Activated T-cell treated with anti-CD3 and anti-CD28 coated beads, Interleukin-2, amount 50 U/mL, for 72 hours (primary cell): ENCODE measurements at regions not wholly inside any gene's neighbourhood (a gene's known extent, or its start where the extent isn't known, plus 50 kb on each side); places are given as distances from the start of the nearest gene placed in this dataset.

ENCODE experiments used
- ATAC-seq, 2 donors: fragments of 150-1000 bp; cut with Tn5 transposase; replicated peaks in 1 of 2; 2 replicates each; pipeline ENCODE4 v1.10.0; 2021; ENCODE audit warnings: moderate library complexity in 2 of 2, mild to moderate bottlenecking in 1 of 2
- DNase-seq, 2 donors: peaks; one replicate each; pipeline ENCODE4 v3.0.0; 2021 to 2022; ENCODE audit warnings: mixed read lengths in 1 of 2
- H3K27ac Mint-ChIP-seq: one replicate; pipeline ENCODE4 v1.8.0; 2022; ENCODE audit warnings: mild to moderate bottlenecking, moderate library complexity, mixed read lengths
- H3K27me3 Mint-ChIP-seq: one replicate; pipeline ENCODE4 v1.8.0; 2022; ENCODE audit warnings: low read depth, mixed read lengths
- H3K36me3 Mint-ChIP-seq, 2 donors: one replicate each; pipeline ENCODE4 v1.8.0; 2022; ENCODE audit warnings: mixed read lengths in 2 of 2, mild to moderate bottlenecking in 1 of 2; ENCODE audit not compliant: insufficient read depth in 2 of 2
- H3K4me1 Mint-ChIP-seq: one replicate; pipeline ENCODE4 v1.8.0; 2022; ENCODE audit warnings: low read depth, mixed read lengths
- H3K4me3 Mint-ChIP-seq, 2 donors: one replicate each; pipeline ENCODE4 v1.8.0; 2022; ENCODE audit warnings: mild to moderate bottlenecking in 2 of 2, mixed read lengths in 2 of 2, moderate library complexity in 2 of 2
- H3K9me3 Mint-ChIP-seq, 2 donors: one replicate each; pipeline ENCODE4 v1.8.0; 2022; ENCODE audit warnings: mixed read lengths in 2 of 2

GRCh38 chr9:118595719-118596305 lies 773.4 kb downstream of the BRINP1 start:
- Mint-ChIP-seq H3K9me3 (peaks cover 0 to 2% of the 10 kb centered on the region in 2 donors), H3K36me3 (no peaks in the 10 kb centered on the region), H3K27ac (no peak overlapping the region), H3K4me3 (no peak overlapping the region), H3K27me3 (no peaks in the 10 kb centered on the region), H3K4me1 (no peaks in the 10 kb centered on the region)
- no peak for DNase-seq
- ATAC-seq = no peak

GRCh38 chr9:118596374-118597015 lies 772.7 kb downstream of the BRINP1 start:
- H3K4me3 Mint-ChIP-seq = no peak overlapping the region
- H3K4me1 Mint-ChIP-seq = no peaks in the 10 kb centered on the region
- DNase-seq (no peak), ATAC-seq (no peak)
- H3K36me3 Mint-ChIP-seq = no peaks in the 10 kb centered on the region
- H3K27ac Mint-ChIP-seq = no peak overlapping the region
- H3K27me3 Mint-ChIP-seq = no peaks in the 10 kb centered on the region
- peaks cover 0 to 2% of the 10 kb centered on the region in 2 donors for H3K9me3 Mint-ChIP-seq

GRCh38 chr9:118606668-118607067 lies 762.6 kb downstream of the BRINP1 start:
- peaks cover 3 to 5% of the 10 kb centered on the region in 2 donors for H3K9me3 Mint-ChIP-seq
- no peaks in the 10 kb centered on the region for H3K27me3 Mint-ChIP-seq
- H3K4me3 Mint-ChIP-seq = no peak overlapping the region
- no peak overlapping the region for H3K27ac Mint-ChIP-seq
- no peak for DNase-seq
- ATAC-seq = no peak
- no peaks in the 10 kb centered on the region for H3K4me1 Mint-ChIP-seq
- H3K36me3 Mint-ChIP-seq = no peaks in the 10 kb centered on the region

GRCh38 chr9:118609355-118610044 lies 759.7 kb downstream of the BRINP1 start:
- Mint-ChIP-seq H3K36me3 (peaks cover 0 to 2% of the 10 kb centered on the region in 2 donors), H3K4me3 (no peak overlapping the region), H3K4me1 (no peaks in the 10 kb centered on the region), H3K27ac (no peak overlapping the region), H3K9me3 (peaks cover 3 to 8% of the 10 kb centered on the region in 2 donors), H3K27me3 (no peaks in the 10 kb centered on the region)
- no peak for ATAC-seq
- no peak for DNase-seq

GRCh38 chr9:118612201-118612600 lies 757.0 kb downstream of the BRINP1 start:
- Mint-ChIP-seq H3K4me1 (no peaks in the 10 kb centered on the region), H3K36me3 (peaks cover 0 to 2% of the 10 kb centered on the region in 2 donors), H3K27ac (no peak overlapping the region)

GRCh38 chr9:118613996-118614395 lies 755.2 kb downstream of the BRINP1 start:
- ATAC-seq (no peak), DNase-seq (no peak)
- no peak overlapping the region for H3K4me3 Mint-ChIP-seq
- H3K36me3 Mint-ChIP-seq = peaks cover 0 to 2% of the 10 kb centered on the region in 2 donors
- peaks cover 5 to 14% of the 10 kb centered on the region in 2 donors for H3K9me3 Mint-ChIP-seq
- H3K27ac Mint-ChIP-seq = no peak overlapping the region
- no peaks in the 10 kb centered on the region for H3K4me1 Mint-ChIP-seq
- no peaks in the 10 kb centered on the region for H3K27me3 Mint-ChIP-seq

More at GRCh38 chr9:118612201-118612600, 757.0 kb downstream of the BRINP1 start:
- Mint-ChIP-seq H3K27me3 (no peaks in the 10 kb centered on the region), H3K4me3 (no peak overlapping the region), H3K9me3 (peaks cover 5 to 12% of the 10 kb centered on the region in 2 donors)
- no peak for ATAC-seq
- DNase-seq = no peak

- Mint-ChIP-seq H3K27ac (no peak overlapping the region), H3K27me3 (no peaks in the 10 kb centered on the region), H3K4me3 (no peak overlapping the region), H3K9me3 (peaks cover 10 to 13% of the 10 kb centered on the region in 2 donors), H3K4me1 (no peaks in the 10 kb centered on the region), H3K36me3 (no peaks in the 10 kb centered on the region)
- no peak for ATAC-seq
- no peak for DNase-seq
These were observed 751.2 kb downstream of the BRINP1 start for GRCh38 chr9:118618084-118618483.

- no peak overlapping the region for H3K4me3 Mint-ChIP-seq
- H3K27ac Mint-ChIP-seq = no peak overlapping the region
- H3K4me1 Mint-ChIP-seq = no peaks in the 10 kb centered on the region
- DNase-seq (no peak), ATAC-seq (no peak)
- H3K9me3 Mint-ChIP-seq = peaks cover 10 to 13% of the 10 kb centered on the region in 2 donors
- H3K27me3 Mint-ChIP-seq = no peaks in the 10 kb centered on the region
- H3K36me3 Mint-ChIP-seq = no peaks in the 10 kb centered on the region
These were observed 750.4 kb downstream of the BRINP1 start for GRCh38 chr9:118618849-118619248.

GRCh38 chr9:118624608-118625007 lies 744.6 kb downstream of the BRINP1 start:
- H3K9me3 Mint-ChIP-seq = peaks cover 3 to 10% of the 10 kb centered on the region in 2 donors

GRCh38 chr9:118630079-118630478 lies 739.2 kb downstream of the BRINP1 start:
- DNase-seq (no peak), ATAC-seq (no peak)
- Mint-ChIP-seq H3K27me3 (no peaks in the 10 kb centered on the region), H3K4me1 (no peaks in the 10 kb centered on the region), H3K4me3 (no peak overlapping the region), H3K9me3 (peaks cover 18 to 19% of the 10 kb centered on the region in 2 donors), H3K27ac (no peak overlapping the region), H3K36me3 (peaks cover 0 to 2% of the 10 kb centered on the region in 2 donors)

More at GRCh38 chr9:118624608-118625007, 744.6 kb downstream of the BRINP1 start:
- no peak overlapping the region for H3K4me3 Mint-ChIP-seq
- no peaks in the 10 kb centered on the region for H3K4me1 Mint-ChIP-seq
- ATAC-seq (no peak), DNase-seq (no peak)
- no peaks in the 10 kb centered on the region for H3K36me3 Mint-ChIP-seq
- H3K27ac Mint-ChIP-seq = no peak overlapping the region
- H3K27me3 Mint-ChIP-seq = no peaks in the 10 kb centered on the region

- Mint-ChIP-seq H3K4me3 (no peak overlapping the region), H3K36me3 (peaks cover 0 to 2% of the 10 kb centered on the region in 2 donors), H3K9me3 (peaks cover 15 to 19% of the 10 kb centered on the region in 2 donors), H3K27ac (no peak overlapping the region), H3K4me1 (no peaks in the 10 kb centered on the region), H3K27me3 (no peaks in the 10 kb centered on the region)
- no peak for DNase-seq
- no peak for ATAC-seq
These were observed 738.2 kb downstream of the BRINP1 start for GRCh38 chr9:118630931-118631595.

GRCh38 chr9:118631956-118632355 lies 737.3 kb downstream of the BRINP1 start:
- Mint-ChIP-seq H3K9me3 (peaks cover 15 to 16% of the 10 kb centered on the region in 2 donors), H3K4me1 (no peaks in the 10 kb centered on the region), H3K4me3 (no peak overlapping the region), H3K36me3 (peaks cover 0 to 2% of the 10 kb centered on the region in 2 donors), H3K27me3 (no peaks in the 10 kb centered on the region), H3K27ac (no peak overlapping the region)
- DNase-seq (no peak), ATAC-seq (no peak)

- H3K9me3 Mint-ChIP-seq = peaks cover 16% of the 10 kb centered on the region in 2 donors
These were observed 733.8 kb downstream of the BRINP1 start for GRCh38 chr9:118635416-118635815.

More at GRCh38 chr9:118635416-118635815, 733.8 kb downstream of the BRINP1 start:
- DNase-seq = no peak
- no peaks in the 10 kb centered on the region for H3K4me1 Mint-ChIP-seq
- H3K36me3 Mint-ChIP-seq = no peaks in the 10 kb centered on the region
- H3K4me3 Mint-ChIP-seq = no peak overlapping the region
- H3K27me3 Mint-ChIP-seq = no peaks in the 10 kb centered on the region
- no peak for ATAC-seq
- H3K27ac Mint-ChIP-seq = no peak overlapping the region
